GM12873 (cell line): ENCODE measurements at regions not wholly inside any gene's neighbourhood (a gene's known extent, or its start where the extent isn't known, plus 50 kb on each side); places are given as distances from the start of the nearest gene placed in this dataset.

Experiments used
- TF ChIP-seq, protein P1 (sequence below): IDR thresholded peaks from 2 replicates; pipeline ENCODE4 v1.5.1; 2012; ENCODE audit warnings: low read depth, mild to moderate bottlenecking, moderate library complexity, low read length, control low read depth; ENCODE audit not compliant: insufficient read depth; ENCODE audit errors: missing control alignments

DNA sequence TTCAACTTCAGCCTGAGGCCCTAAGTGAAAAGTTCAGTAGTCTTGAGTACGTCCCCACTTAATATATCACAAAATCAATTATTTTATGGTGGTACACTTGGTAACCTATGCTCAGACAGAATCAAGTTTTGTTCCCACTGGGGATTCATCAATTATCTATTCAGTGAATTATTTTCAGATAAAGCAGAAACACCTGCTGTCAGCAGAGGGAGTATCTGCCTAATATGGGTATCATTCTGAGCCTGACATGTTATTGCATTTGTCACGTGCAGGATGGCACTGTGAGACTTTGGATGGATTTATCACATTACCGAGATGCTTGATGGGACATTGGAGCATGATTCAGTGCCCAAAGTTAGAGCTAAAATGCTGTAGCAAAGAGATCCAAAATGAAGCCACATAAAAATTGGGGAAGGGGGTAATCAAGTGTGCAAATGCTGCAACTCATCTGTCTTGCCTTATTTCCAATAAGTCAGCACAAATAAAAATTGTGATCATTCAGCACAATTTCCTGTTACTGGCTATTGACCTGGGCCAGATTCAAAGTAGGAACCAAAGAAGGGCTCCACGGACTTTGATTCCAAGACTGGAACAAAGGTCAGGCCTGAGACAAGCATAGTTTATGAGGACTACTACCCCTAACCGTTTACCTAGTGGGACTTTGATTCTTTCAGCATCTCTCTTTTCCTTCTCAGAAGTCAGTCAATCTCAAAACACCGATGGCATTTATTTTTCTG lies 657.6 kb downstream of the LMO4 start:
- TF ChIP-seq, protein P1, sequence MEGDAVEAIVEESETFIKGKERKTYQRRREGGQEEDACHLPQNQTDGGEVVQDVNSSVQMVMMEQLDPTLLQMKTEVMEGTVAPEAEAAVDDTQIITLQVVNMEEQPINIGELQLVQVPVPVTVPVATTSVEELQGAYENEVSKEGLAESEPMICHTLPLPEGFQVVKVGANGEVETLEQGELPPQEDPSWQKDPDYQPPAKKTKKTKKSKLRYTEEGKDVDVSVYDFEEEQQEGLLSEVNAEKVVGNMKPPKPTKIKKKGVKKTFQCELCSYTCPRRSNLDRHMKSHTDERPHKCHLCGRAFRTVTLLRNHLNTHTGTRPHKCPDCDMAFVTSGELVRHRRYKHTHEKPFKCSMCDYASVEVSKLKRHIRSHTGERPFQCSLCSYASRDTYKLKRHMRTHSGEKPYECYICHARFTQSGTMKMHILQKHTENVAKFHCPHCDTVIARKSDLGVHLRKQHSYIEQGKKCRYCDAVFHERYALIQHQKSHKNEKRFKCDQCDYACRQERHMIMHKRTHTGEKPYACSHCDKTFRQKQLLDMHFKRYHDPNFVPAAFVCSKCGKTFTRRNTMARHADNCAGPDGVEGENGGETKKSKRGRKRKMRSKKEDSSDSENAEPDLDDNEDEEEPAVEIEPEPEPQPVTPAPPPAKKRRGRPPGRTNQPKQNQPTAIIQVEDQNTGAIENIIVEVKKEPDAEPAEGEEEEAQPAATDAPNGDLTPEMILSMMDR = no peak

DNA sequence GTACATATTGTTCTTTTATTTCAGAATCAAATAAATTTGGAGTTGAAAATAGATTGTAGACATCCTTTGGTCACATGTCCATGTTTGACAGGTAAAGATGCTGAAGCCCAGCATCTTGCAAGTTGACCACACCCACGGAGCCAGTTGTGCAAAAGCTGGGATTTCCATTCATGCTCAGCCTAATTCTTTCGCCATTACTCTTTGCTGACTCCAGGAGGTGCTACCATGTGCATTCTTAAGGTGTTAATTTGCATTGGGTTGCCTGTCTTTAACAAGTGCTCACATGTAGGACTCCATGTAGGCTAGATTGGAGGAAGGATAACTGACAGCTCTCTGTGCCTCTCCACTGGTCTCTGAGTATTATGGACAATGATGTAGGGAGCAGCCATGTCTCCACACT lies 660.7 kb downstream of the LMO4 start:
- TF ChIP-seq, protein P1 = no peak

DNA sequence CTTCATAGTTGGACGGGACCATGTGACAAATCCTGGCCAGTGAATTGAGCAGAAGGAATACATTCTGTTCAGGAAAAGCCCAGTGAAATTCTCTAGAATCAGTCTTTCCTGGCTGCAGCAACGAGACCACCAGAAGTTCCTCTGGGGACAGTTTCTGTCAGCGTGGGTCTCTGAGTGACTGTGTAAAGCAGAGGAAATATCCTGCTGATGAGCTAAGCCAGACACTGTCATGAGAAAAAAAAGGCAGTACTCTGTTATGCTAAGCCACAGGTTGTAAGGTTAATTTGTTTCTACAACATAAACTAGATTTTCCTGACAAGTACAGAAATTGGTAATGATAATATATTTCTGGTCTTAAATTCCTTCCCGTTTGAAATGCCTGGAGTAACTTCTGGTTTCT lies 664.4 kb downstream of the LMO4 start:
- TF ChIP-seq, protein P1 = no peak

DNA sequence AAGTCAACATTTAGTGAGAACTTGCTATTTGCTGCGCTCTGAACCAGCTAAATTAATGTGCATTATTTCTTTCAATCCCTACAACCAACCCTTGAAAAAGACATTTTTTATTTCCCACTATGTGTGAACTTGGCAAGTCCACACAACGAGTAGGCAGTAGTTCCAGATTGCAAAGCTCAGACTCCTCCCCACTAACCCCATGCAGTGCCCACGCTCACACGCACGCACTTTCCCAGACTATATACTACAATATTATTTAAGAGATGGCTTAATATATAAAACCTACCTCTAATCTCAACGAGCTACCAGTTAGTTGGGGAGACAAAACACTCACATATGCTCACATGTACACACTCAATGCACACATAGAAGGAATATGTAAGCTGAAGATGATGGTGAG lies 671.2 kb downstream of the LMO4 start:
- TF ChIP-seq, protein P1 = no peak

DNA sequence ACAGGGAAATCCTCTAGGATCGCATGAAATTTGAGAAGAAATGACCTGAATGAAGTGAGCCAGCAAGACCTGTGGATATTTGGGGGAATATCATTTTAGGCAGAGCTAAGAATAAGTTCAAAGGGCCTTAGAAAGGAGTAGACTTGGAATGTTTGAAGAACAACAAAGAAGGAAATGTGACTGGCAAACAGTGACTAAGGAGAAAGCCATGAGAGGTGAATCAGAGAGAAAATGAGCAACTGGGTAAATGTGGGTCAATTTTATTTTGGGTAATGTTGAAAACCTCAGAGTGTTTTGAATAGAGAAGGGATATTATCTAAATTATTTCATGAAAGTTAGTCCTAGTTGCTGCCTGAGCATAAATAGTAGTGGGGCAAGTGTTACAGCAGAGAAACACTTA lies 672.8 kb downstream of the LMO4 start:
- TF ChIP-seq, protein P1 = no peak

DNA sequence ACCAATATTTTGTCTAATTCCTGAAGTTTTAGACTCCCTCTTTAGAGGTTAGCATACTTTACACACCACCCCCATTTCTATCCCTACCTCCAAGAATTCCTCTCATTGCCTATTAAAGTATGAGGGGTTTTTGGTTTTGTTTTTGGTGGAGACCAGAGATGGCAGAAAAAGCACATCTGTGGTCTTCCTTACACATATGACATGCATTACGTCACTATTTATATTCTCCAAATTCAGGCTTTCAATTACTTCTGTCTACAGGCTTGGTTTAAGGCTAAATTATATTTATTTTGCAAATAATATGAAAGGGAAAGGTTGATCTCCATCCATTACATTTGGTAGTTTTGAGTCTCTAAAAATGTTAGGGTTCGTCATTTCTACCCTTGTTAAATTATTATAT lies 674.6 kb downstream of the LMO4 start:
- TF ChIP-seq, protein P1 = no peak

DNA sequence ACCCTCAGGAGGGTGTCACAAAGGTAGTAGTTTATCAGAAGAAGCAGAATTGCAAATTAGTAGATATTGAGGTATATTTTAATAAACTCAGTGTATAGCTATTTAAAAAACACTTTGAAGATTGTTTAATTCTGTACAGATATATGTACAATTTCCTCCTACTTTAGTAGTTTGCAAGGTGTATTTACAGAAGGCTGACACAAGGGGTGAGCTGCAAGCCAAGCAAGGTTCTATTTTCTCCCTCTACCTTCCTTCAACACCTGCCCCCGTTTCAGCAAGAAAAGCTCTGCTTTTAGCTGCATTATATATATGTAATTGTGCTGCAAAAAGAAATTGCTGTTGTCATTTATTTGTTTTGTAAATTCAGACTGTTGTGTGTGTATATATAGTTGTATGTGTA lies 674.2 kb upstream of the PKN2 start:
- TF ChIP-seq, protein P1 = peak; percentile 9
